HepG2 (cell line): ENCODE measurements at regions not wholly inside any gene's neighbourhood (a gene's known extent, or its start where the extent isn't known, plus 50 kb on each side); places are given as distances from the start of the nearest gene placed in this dataset.

Source experiments
- ATAC-seq: fragments of 200-7000 bp; cut with Tn5 transposase; 3 replicates; pipeline ENCODE4 v1.9.1; 2020; ENCODE audit warnings: mild to moderate bottlenecking, moderate library complexity
- BruUV-seq: library from RNA; stranded (reverse); fragments of 400-500 nt; replicated peaks from 2 replicates; lab custom pipeline; 2021; lab: Mats Ljungman, UMichigan
- CTCF ChIA-PET: fragments of 300-600 bp; formaldehyde crosslinking; extraction: SDS; loops from one replicate; lab custom pipeline; 2021; ENCODE audit warnings: low total read pairs, inconsistent platforms, low intra/inter-chr PET ratio; lab: Yijun Ruan, JAX
- POLR2A ChIA-PET: fragments of 350-600 bp; sonication (Branson Sonifier 250); formaldehyde crosslinking; loops from one replicate; lab custom pipeline; 2020; ENCODE audit warnings: antibody characterized with exemption, inconsistent platforms; lab: Yijun Ruan, JAX
- DNase-seq: peaks from one replicate; pipeline ENCODE4 v3.0.0-alpha.2; 2015; ENCODE audit warnings: low spot score
- FAIRE-seq: peaks from 3 replicates; lab custom pipeline; 2011; peaks lifted over from hg19 to GRCh38; lab: Jason Lieb, UNC
- H2AFZ ChIP-seq: one replicate; pipeline ENCODE4 v1.6.1; 2011; ENCODE audit warnings: low read length, inconsistent platforms
- H3K27ac ChIP-seq: fragments of 300-600 bp; 3 replicates; pipeline ENCODE4 v1.8.0; 2011; ENCODE audit warnings: mixed run types, mild to moderate bottlenecking, mixed read lengths, low read length, inconsistent platforms; ENCODE audit not compliant: insufficient read depth; ENCODE audit errors: extremely low read length
- H3K27me3 ChIP-seq, 2 experiments: fragments of 200-600 bp in 1 of 2; 2 replicates in 1 of 2; 3 replicates in 1 of 2; pipeline versions ENCODE4 v1.6.0 to v1.8.0; 2011; ENCODE audit warnings: low read length in 2 of 2, mild to moderate bottlenecking in 2 of 2, moderate library complexity in 2 of 2, inconsistent platforms in 1 of 2; ENCODE audit not compliant: insufficient read depth in 2 of 2, control insufficient read depth in 1 of 2
- H3K36me3 ChIP-seq, 2 experiments: fragments of 200-600 bp in 1 of 2; replicated peaks in 1 of 2; 2 replicates in 1 of 2; 3 replicates in 1 of 2; pipeline versions ENCODE4 v1.5.1 to v1.8.0; 2011; ENCODE audit warnings: low read length in 2 of 2, inconsistent platforms in 1 of 2; ENCODE audit not compliant: insufficient read depth in 2 of 2, control insufficient read depth in 1 of 2
- H3K4me1 ChIP-seq: 2 replicates; pipeline ENCODE4 v1.5.1; 2012; ENCODE audit warnings: low read length, inconsistent platforms; ENCODE audit not compliant: insufficient read depth
- H3K4me2 ChIP-seq: 2 replicates; pipeline ENCODE4 v1.6.0; 2011; ENCODE audit warnings: low read depth, low read length, inconsistent platforms
- H3K4me3 ChIP-seq, 3 experiments: fragments of 200-600 bp in 1 of 3; sonication (generic), shearing (Covaris generic) in 1 of 3; replicated peaks in 1 of 3; 2 replicates each; pipeline ENCODE4 v1.5.1; 2011 to 2016; ENCODE audit warnings: low read length in 3 of 3, inconsistent platforms in 2 of 3, low read depth in 2 of 3, mild to moderate bottlenecking in 2 of 3, control low read depth in 1 of 3, mixed read lengths in 1 of 3; ENCODE audit not compliant: insufficient read depth in 1 of 3
- H3K79me2 ChIP-seq: one replicate; pipeline ENCODE4 v1.6.1; 2011; ENCODE audit warnings: low read length, inconsistent platforms; ENCODE audit not compliant: insufficient read depth
- H3K9ac ChIP-seq: 2 replicates; pipeline ENCODE4 v1.6.0; 2011; ENCODE audit warnings: mild to moderate bottlenecking, low read depth, low read length, inconsistent platforms; ENCODE audit not compliant: insufficient read depth
- H3K9me3 ChIP-seq: 2 replicates; pipeline ENCODE4 v1.5.1; 2012; ENCODE audit warnings: mild to moderate bottlenecking, low read length
- H4K20me1 ChIP-seq: 2 replicates; pipeline ENCODE4 v1.6.0; 2011; ENCODE audit warnings: inconsistent platforms, mild to moderate bottlenecking, low read length, moderate library complexity; ENCODE audit not compliant: insufficient read depth
- AGO1 ChIP-seq: fragments of 200-400 bp; formaldehyde crosslinking; IDR thresholded peaks from 2 replicates; pipeline ENCODE4 v1.6.1; 2017; ENCODE audit warnings: mild to moderate bottlenecking, low read depth, low read length, moderate library complexity; ENCODE audit not compliant: poor library complexity, severe bottlenecking
- CBX2 ChIP-seq, 2 experiments: fragments of 200-600 bp in 1 of 2; sonication (generic); formaldehyde crosslinking in 1 of 2; IDR thresholded peaks; 2 replicates each; pipeline versions ENCODE4 v1.7.0 to v1.8.1; 2018 to 2022; ENCODE audit warnings: low read depth in 2 of 2, low read length in 1 of 2, mild to moderate bottlenecking in 1 of 2, missing genetic modification reagents in 1 of 2
- CERS6 ChIP-seq: sonication (generic); formaldehyde crosslinking; IDR thresholded peaks from 2 replicates; pipeline ENCODE4 v1.5.0; 2020; ENCODE audit warnings: missing genetic modification reagents
- KAT2B ChIP-seq: fragments of 150-350 bp; IDR thresholded peaks from 2 replicates; pipeline ENCODE4 v1.6.1; 2014; ENCODE audit warnings: low read depth, low read length, borderline replicate concordance
- KLF13 ChIP-seq: sonication (generic); formaldehyde crosslinking; IDR thresholded peaks from 2 replicates; pipeline ENCODE4 v1.4.0; 2020; ENCODE audit warnings: mild to moderate bottlenecking, missing genetic modification reagents
- MAFK ChIP-seq, 2 experiments: IDR thresholded peaks in 1 of 2; conservative IDR thresholded peaks in 1 of 2; 2 replicates each; pipeline ENCODE4 v1.6.1; 2011; ENCODE audit warnings: improper control_type of control experiment in 2 of 2, low read length in 2 of 2
- MYC ChIP-seq: sonication (generic); formaldehyde crosslinking; IDR thresholded peaks from 2 replicates; pipeline ENCODE4 v1.9.0; 2021; ENCODE audit warnings: missing genetic modification reagents, borderline replicate concordance
- SMAD9 ChIP-seq: sonication (generic); formaldehyde crosslinking; IDR thresholded peaks from 2 replicates; pipeline ENCODE4 v1.5.1; 2020; ENCODE audit warnings: mild to moderate bottlenecking, missing genetic modification reagents
- ZNF382 ChIP-seq: sonication (generic); formaldehyde crosslinking; IDR thresholded peaks from 2 replicates; pipeline ENCODE4 v1.5.0; 2020; ENCODE audit warnings: missing genetic modification reagents, mild to moderate bottlenecking, borderline replicate concordance
- WGBS: methylation state at CpG from one replicate; pipeline ENCODE4 v1.1.6; 2017; ENCODE audit warnings: low lambda C conversion rate; 5-methylcytosine and 5-hydroxymethylcytosine counted together
- in situ Hi-C: cut with HindIII; loops from 2 replicates; pipeline ENCODE4 v1.10.0; 2017; ENCODE audit warnings: low pct_unique_long_range_greater_than_20kb; ENCODE audit not compliant: extremely low pct_ligation_motif_present
- intact Hi-C: fragments of 100-400 bp; cut with micrococcal nuclease; formaldehyde crosslinking; loops from one replicate; pipeline ENCODE4 v1.10.0; 2022; ENCODE audit not compliant: unreplicated experiment
- TF ChIP-seq, protein P1 (sequence below): sonication (generic); formaldehyde crosslinking; IDR thresholded peaks from 2 replicates; pipeline ENCODE4 v1.4.0; 2020; ENCODE audit warnings: missing genetic modification reagents

GRCh38 chr6:97405818-97406409 lies 122.9 kb upstream of the MMS22L start:
- in situ Hi-C loops = no loop called here
- BruUV-seq = no TSS peak

More at GRCh38 chr6:97405818-97406409, 122.9 kb upstream of the MMS22L start:
- Histone ChIP-seq H3K79me2 (no peaks in the 10 kb centered on the region), H3K36me3 (no peaks in the 10 kb centered on the region), H2AFZ (no peak overlapping the region), H3K4me1 (no peaks in the 10 kb centered on the region), H3K4me2 (no peak overlapping the region), H3K9me3 (no peaks in the 10 kb centered on the region), H4K20me1 (no peaks in the 10 kb centered on the region), H3K4me3 (no peak overlapping the region), H3K27me3 (no peaks in the 10 kb centered on the region), H3K9ac (no peak overlapping the region), H3K27ac (no peak overlapping the region)
- ChIA-PET CTCF (no interaction called here), POLR2A (no interaction called here)
- WGBS = under 1% methylated on average over 3 of the region's 3 CpGs
- TF ChIP-seq AGO1 (no peak), KAT2B (no peak), MAFK (conservative IDR thresholded peaks at IDR 0.05 in 1 of 2, IDR thresholded peaks at IDR 0.05 in 1 of 2; ENCODE audit: low read length in 2 of 2) (no peak), ZNF382 (CRISPR knock-in tag) (no peak), SMAD9 (CRISPR knock-in tag) (no peak), MYC (CRISPR knock-in tag) (no peak), CERS6 (CRISPR knock-in tag) (no peak), KLF13 (CRISPR knock-in tag) (no peak), CBX2 (IDR thresholded peaks at IDR 0.05; ENCODE audit: low read depth, low read length) (no peak), CBX2 (CRISPR knock-in tag; IDR thresholded peaks at IDR 0.05; ENCODE audit: low read depth) (no peak)
- TF ChIP-seq, protein P1, sequence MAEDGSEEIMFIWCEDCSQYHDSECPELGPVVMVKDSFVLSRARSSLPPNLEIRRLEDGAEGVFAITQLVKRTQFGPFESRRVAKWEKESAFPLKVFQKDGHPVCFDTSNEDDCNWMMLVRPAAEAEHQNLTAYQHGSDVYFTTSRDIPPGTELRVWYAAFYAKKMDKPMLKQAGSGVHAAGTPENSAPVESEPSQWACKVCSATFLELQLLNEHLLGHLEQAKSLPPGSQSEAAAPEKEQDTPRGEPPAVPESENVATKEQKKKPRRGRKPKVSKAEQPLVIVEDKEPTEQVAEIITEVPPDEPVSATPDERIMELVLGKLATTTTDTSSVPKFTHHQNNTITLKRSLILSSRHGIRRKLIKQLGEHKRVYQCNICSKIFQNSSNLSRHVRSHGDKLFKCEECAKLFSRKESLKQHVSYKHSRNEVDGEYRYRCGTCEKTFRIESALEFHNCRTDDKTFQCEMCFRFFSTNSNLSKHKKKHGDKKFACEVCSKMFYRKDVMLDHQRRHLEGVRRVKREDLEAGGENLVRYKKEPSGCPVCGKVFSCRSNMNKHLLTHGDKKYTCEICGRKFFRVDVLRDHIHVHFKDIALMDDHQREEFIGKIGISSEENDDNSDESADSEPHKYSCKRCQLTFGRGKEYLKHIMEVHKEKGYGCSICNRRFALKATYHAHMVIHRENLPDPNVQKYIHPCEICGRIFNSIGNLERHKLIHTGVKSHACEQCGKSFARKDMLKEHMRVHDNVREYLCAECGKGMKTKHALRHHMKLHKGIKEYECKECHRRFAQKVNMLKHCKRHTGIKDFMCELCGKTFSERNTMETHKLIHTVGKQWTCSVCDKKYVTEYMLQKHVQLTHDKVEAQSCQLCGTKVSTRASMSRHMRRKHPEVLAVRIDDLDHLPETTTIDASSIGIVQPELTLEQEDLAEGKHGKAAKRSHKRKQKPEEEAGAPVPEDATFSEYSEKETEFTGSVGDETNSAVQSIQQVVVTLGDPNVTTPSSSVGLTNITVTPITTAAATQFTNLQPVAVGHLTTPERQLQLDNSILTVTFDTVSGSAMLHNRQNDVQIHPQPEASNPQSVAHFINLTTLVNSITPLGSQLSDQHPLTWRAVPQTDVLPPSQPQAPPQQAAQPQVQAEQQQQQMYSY (CRISPR knock-in tag) = no peak
- FAIRE-seq (no peak), DNase-seq (no peak), ATAC-seq (no peak)
- intact Hi-C loops = no loop called here
